Endodermal cell (in vitro differentiated cells): ENCODE measurements at regions not wholly inside any gene's neighbourhood (a gene's known extent, or its start where the extent isn't known, plus 50 kb on each side); places are given as distances from the start of the nearest gene placed in this dataset.
A peak's percentile ranks its signal among the peaks of the same experiment; 100 is the strongest.

Experiments used
- DNase-seq: peaks from one replicate; pipeline ENCODE4 v3.0.0-alpha.2; 2017
- H3K27ac ChIP-seq: 2 replicates; pipeline ENCODE4 v1.5.1; 2013; ENCODE audit warnings: mild to moderate bottlenecking, low read depth, low read length, moderate library complexity
- H3K27me3 ChIP-seq: 2 replicates; pipeline ENCODE4 v1.6.1; 2013; ENCODE audit warnings: mild to moderate bottlenecking, low read length, moderate library complexity; ENCODE audit not compliant: insufficient read depth, control insufficient read depth, poor library complexity, severe bottlenecking
- H3K36me3 ChIP-seq: 2 replicates; pipeline ENCODE4 v1.7.0; 2013; ENCODE audit warnings: mild to moderate bottlenecking, low read length, moderate library complexity; ENCODE audit not compliant: control insufficient read depth, insufficient read depth
- H3K4me1 ChIP-seq: one replicate; pipeline ENCODE4 v1.7.0; 2013; ENCODE audit warnings: low read length; ENCODE audit not compliant: control insufficient read depth, insufficient read depth
- H3K4me3 ChIP-seq: 2 replicates; pipeline ENCODE4 v1.5.1; 2013; ENCODE audit warnings: mild to moderate bottlenecking, low read length, moderate library complexity
- H3K9ac ChIP-seq: 2 replicates; pipeline ENCODE4 v1.6.1; 2013; ENCODE audit warnings: mild to moderate bottlenecking, low read length, moderate library complexity; ENCODE audit not compliant: poor library complexity, severe bottlenecking; ENCODE audit errors: extremely low read depth
- H3K9me3 ChIP-seq: 2 replicates; pipeline ENCODE4 v1.6.1; 2013; ENCODE audit warnings: mild to moderate bottlenecking, low read length, moderate library complexity; ENCODE audit not compliant: control insufficient read depth
- H3K27ac Mint-ChIP-seq: 2 replicates; pipeline ENCODE4 v1.8.0; 2020; ENCODE audit warnings: mixed read lengths
- H3K27me3 Mint-ChIP-seq: 2 replicates; pipeline ENCODE4 v1.8.0; 2021; ENCODE audit warnings: mild to moderate bottlenecking, mixed read lengths; ENCODE audit not compliant: insufficient read depth
- H3K36me3 Mint-ChIP-seq: 2 replicates; pipeline ENCODE4 v1.8.0; 2020; ENCODE audit warnings: low read depth, mixed read lengths
- H3K4me1 Mint-ChIP-seq: 2 replicates; pipeline ENCODE4 v1.8.0; 2020; ENCODE audit warnings: mixed read lengths
- H3K4me3 Mint-ChIP-seq: 2 replicates; pipeline ENCODE4 v1.8.0; 2020; ENCODE audit warnings: mild to moderate bottlenecking, moderate library complexity, mixed read lengths
- H3K9me3 Mint-ChIP-seq: 2 replicates; pipeline ENCODE4 v1.8.0; 2020; ENCODE audit warnings: mild to moderate bottlenecking, mixed read lengths
- WGBS, 2 experiments: methylation state at CpG; one replicate each; pipeline versions ENCODE4 v1.1.5 to v1.1.7; 2013; ENCODE audit warnings: missing lambda C conversion rate in 2 of 2, mixed read lengths in 1 of 2; ENCODE audit not compliant: insufficient coverage in 1 of 2, insufficient read length in 1 of 2; 5-methylcytosine and 5-hydroxymethylcytosine counted together
- TF ChIP-seq, protein P1 (sequence below): fragments of 200-600 bp; sonication (generic); conservative IDR thresholded peaks from 2 replicates; pipeline ENCODE4 v1.5.0; 2021; ENCODE audit warnings: antibody characterized with exemption, mild to moderate bottlenecking

DNA sequence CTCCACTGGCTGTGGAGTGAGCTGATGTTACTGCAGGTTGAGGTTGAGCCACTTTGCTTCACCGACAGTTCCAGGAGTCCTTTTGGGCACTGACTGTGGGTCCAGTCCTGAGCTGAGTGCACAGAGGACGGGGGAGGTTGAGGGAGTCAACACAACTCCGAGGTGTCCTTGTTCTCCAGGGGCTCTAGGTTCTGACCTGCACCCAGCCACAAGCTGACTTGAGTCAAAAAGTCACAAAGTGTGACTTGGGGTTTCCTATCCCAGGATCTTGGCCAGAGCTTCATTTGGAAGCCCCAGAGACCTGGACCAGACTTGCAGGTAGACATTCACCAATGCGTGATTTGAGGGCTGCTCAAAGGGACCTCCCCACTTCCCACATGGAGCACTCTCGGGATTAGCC, 95.0 kb downstream of the FAM43A start:
- H3K27ac Mint-ChIP-seq = no peak overlapping the region
- DNase-seq = peak; percentile 17
- Histone ChIP-seq H3K27me3 (no peaks in the 10 kb centered on the region), H3K4me1 (no peaks in the 10 kb centered on the region), H3K27ac (no peak overlapping the region), H3K4me3 (no peak overlapping the region), H3K9ac (no peak overlapping the region), H3K9me3 (no peaks in the 10 kb centered on the region), H3K36me3 (no peaks in the 10 kb centered on the region)
- no peak overlapping the region for H3K4me3 Mint-ChIP-seq
- H3K4me1 Mint-ChIP-seq = no peaks in the 10 kb centered on the region
- TF ChIP-seq, protein P1, sequence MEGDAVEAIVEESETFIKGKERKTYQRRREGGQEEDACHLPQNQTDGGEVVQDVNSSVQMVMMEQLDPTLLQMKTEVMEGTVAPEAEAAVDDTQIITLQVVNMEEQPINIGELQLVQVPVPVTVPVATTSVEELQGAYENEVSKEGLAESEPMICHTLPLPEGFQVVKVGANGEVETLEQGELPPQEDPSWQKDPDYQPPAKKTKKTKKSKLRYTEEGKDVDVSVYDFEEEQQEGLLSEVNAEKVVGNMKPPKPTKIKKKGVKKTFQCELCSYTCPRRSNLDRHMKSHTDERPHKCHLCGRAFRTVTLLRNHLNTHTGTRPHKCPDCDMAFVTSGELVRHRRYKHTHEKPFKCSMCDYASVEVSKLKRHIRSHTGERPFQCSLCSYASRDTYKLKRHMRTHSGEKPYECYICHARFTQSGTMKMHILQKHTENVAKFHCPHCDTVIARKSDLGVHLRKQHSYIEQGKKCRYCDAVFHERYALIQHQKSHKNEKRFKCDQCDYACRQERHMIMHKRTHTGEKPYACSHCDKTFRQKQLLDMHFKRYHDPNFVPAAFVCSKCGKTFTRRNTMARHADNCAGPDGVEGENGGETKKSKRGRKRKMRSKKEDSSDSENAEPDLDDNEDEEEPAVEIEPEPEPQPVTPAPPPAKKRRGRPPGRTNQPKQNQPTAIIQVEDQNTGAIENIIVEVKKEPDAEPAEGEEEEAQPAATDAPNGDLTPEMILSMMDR = no peak
- 87 to 93% methylated on average over 4 to 5 of the region's 5 CpGs for WGBS, 2 experiments
- H3K27me3 Mint-ChIP-seq = peaks cover 8% of the 10 kb centered on the region
- H3K9me3 Mint-ChIP-seq = no peaks in the 10 kb centered on the region
- no peaks in the 10 kb centered on the region for H3K36me3 Mint-ChIP-seq

DNA sequence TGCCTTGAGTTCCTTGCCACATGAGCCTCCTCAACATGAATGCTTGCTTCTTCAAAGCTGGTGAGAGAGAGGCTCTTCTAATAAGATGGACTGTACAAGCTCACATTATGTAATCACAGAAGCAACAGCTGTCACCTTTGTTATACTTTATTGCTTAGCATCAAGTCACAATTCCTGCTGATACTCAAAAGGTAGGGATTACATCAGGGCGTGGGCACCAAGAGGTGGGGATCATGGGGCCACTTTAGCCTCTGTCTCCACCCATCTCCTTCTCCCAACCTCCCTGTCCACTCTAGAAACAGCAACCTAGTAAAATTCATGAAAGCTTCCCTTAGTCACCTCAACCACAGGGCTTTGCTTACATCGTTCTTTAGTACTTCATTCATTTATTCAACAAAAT, 95.9 kb downstream of the FAM43A start:
- Mint-ChIP-seq H3K4me3 (no peak overlapping the region), H3K4me1 (no peaks in the 10 kb centered on the region), H3K36me3 (no peaks in the 10 kb centered on the region), H3K9me3 (no peaks in the 10 kb centered on the region), H3K27ac (no peak overlapping the region), H3K27me3 (peaks cover 8% of the 10 kb centered on the region)
- no peaks in the 10 kb centered on the region for H3K27me3 ChIP-seq
- no peak overlapping the region for H3K4me3 ChIP-seq
- no peak overlapping the region for H3K27ac ChIP-seq
- no peak overlapping the region for H3K9ac ChIP-seq
- DNase-seq = no peak
- no peaks in the 10 kb centered on the region for H3K36me3 ChIP-seq
- no peaks in the 10 kb centered on the region for H3K4me1 ChIP-seq
- TF ChIP-seq, protein P1 = no peak
- no peaks in the 10 kb centered on the region for H3K9me3 ChIP-seq
- WGBS, 2 experiments = 85 to 100% methylated on average over 1 to 2 of the region's 2 CpGs

DNA sequence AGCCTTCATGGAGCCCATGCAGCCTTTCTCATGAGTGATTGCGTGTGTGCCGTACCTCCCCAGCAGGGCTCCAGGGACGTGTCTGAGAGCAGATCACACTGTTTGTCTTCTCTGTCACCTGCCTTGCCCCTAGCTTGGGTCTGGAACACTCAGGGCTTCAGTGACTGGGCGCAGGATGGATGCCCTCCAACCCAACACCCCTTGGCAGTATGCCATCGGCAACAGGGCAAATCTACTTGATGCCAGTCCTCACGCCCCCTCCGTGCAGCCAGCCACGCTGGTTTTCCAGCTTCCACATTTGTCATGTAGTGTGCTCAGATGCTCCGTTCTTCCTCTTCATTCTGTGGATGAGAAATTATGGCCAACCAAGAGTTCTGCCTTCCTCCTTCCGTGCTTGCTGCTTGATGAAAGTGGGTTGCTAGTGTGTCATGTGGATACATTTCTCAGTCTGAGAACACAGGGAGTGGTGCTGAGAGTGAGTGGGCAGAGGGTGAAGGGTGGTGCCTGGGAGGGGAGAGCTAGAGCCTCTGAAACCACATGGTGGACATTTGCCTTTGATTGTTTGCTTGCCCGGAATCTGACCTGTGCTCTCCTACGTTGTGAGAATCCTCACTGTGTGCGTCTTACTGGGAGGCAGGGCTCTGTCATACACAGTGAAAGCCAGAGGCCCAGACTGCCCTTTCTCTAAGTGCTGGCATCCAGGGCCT, 97.2 kb downstream of the FAM43A start:
- Mint-ChIP-seq H3K4me3 (no peak overlapping the region), H3K9me3 (no peaks in the 10 kb centered on the region), H3K36me3 (no peaks in the 10 kb centered on the region), H3K27ac (no peak overlapping the region), H3K27me3 (peaks cover 1% of the 10 kb centered on the region), H3K4me1 (no peaks in the 10 kb centered on the region)
- H3K9ac ChIP-seq = no peak overlapping the region
- no peaks in the 10 kb centered on the region for H3K4me1 ChIP-seq
- WGBS, 2 experiments = 79 to 92% methylated on average over 9 to 13 of the region's 13 CpGs
- peak; percentile 24 for DNase-seq
- H3K4me3 ChIP-seq = no peak overlapping the region
- TF ChIP-seq, protein P1 = no peak
- H3K36me3 ChIP-seq = no peaks in the 10 kb centered on the region
- no peaks in the 10 kb centered on the region for H3K27me3 ChIP-seq
- H3K27ac ChIP-seq = no peak overlapping the region
- no peaks in the 10 kb centered on the region for H3K9me3 ChIP-seq
